ENCODE measurements at regions not wholly inside any gene's neighbourhood (a gene's known extent, or its start where the extent isn't known, plus 50 kb on each side); places are given as distances from the start of the nearest gene placed in this dataset.
A peak's percentile ranks its signal among the peaks of the same experiment; 100 is the strongest.

- Histone ChIP-seq H3K27me3 (replicated peaks; ENCODE audit: insufficient read depth, low read length) (no peaks in the 10 kb centered on the region), H3K4me3 (ENCODE audit: low read length) (peak overlapping the region; percentile 24; the same call in 1 of the 2 replicates), H3K9ac (ENCODE audit: low read length) (peak overlapping the region; percentile 40), H3K27ac (ENCODE audit: low read length) (peak overlapping the region; percentile 80), H4K20me1 (ENCODE audit: insufficient read depth, low read length) (no peaks in the 10 kb centered on the region), H3F3A (ENCODE audit: insufficient read depth, low read length) (peaks cover 36% of the 10 kb centered on the region), H3K79me2 (ENCODE audit: low read length) (no peaks in the 10 kb centered on the region), H3K4me2 (ENCODE audit: low read depth, low read length) (peak overlapping the region; percentile 58), H3K4me1 (ENCODE audit: low read length) (peaks cover 75% of the 10 kb centered on the region), H3K36me3 (replicated peaks; ENCODE audit: insufficient read depth, low read length) (no peaks in the 10 kb centered on the region), H3K9me2 (replicated peaks; ENCODE audit: insufficient read depth, low read length) (no peaks in the 10 kb centered on the region), H3K9me3 (replicated peaks; ENCODE audit: insufficient read depth, low read length) (no peaks in the 10 kb centered on the region), H2AFZ (ENCODE audit: low read length) (no peak overlapping the region)
- TF ChIP-seq EZH2 (optimal IDR thresholded peaks at IDR 0.05; ENCODE audit: low read depth, low read length): no peak
- TF ChIP-seq CTCF (IDR thresholded peaks at IDR 0.05; ENCODE audit: low read length): no peak
- TF ChIP-seq EZH2phosphoT487 (IDR thresholded peaks at IDR 0.05; ENCODE audit: low read length): no peak
- no peak for DNase-seq
Measured at GRCh38 chr12:97756741-97757140, 294.1 kb downstream of the RMST start.

- Histone ChIP-seq H3K27me3 (replicated peaks; ENCODE audit: insufficient read depth, low read length) (no peaks in the 10 kb centered on the region), H3K79me2 (ENCODE audit: low read length) (no peaks in the 10 kb centered on the region), H3K9ac (ENCODE audit: low read length) (no peak overlapping the region), H4K20me1 (ENCODE audit: insufficient read depth, low read length) (no peaks in the 10 kb centered on the region), H3K4me2 (ENCODE audit: low read depth, low read length) (peak overlapping the region; percentile 58; the same call in 1 of the 2 replicates), H3K27ac (ENCODE audit: low read length) (peak overlapping the region; percentile 80; the same call in 1 of the 2 replicates), H3K4me3 (ENCODE audit: low read length) (no peak overlapping the region), H3K9me3 (replicated peaks; ENCODE audit: insufficient read depth, low read length) (no peaks in the 10 kb centered on the region), H2AFZ (ENCODE audit: low read length) (no peak overlapping the region), H3K36me3 (replicated peaks; ENCODE audit: insufficient read depth, low read length) (no peaks in the 10 kb centered on the region), H3K4me1 (ENCODE audit: low read length) (peaks cover 68% of the 10 kb centered on the region), H3K9me2 (replicated peaks; ENCODE audit: insufficient read depth, low read length) (no peaks in the 10 kb centered on the region), H3F3A (ENCODE audit: insufficient read depth, low read length) (peaks cover 36% of the 10 kb centered on the region)
- DNase-seq: no peak
- TF ChIP-seq CTCF (IDR thresholded peaks at IDR 0.05; ENCODE audit: low read length): no peak
- TF ChIP-seq EZH2phosphoT487 (IDR thresholded peaks at IDR 0.05; ENCODE audit: low read length): no peak
- TF ChIP-seq EZH2 (optimal IDR thresholded peaks at IDR 0.05; ENCODE audit: low read depth, low read length): no peak
Measured at GRCh38 chr12:97757481-97758193, 295.0 kb downstream of the RMST start.

GRCh38 chr12:97758194-97758501 lies 295.5 kb downstream of the RMST start:
- Histone ChIP-seq H3K27ac (ENCODE audit: low read length) (peak overlapping the region; percentile 17; the same call in 1 of the 2 replicates), H3K36me3 (replicated peaks; ENCODE audit: insufficient read depth, low read length) (no peaks in the 10 kb centered on the region), H3K9ac (ENCODE audit: low read length) (no peak overlapping the region), H3K27me3 (replicated peaks; ENCODE audit: insufficient read depth, low read length) (no peaks in the 10 kb centered on the region), H3F3A (ENCODE audit: insufficient read depth, low read length) (peaks cover 36% of the 10 kb centered on the region), H2AFZ (ENCODE audit: low read length) (no peak overlapping the region), H3K4me2 (ENCODE audit: low read depth, low read length) (peak overlapping the region; percentile 58; the same call in 1 of the 2 replicates), H3K9me3 (replicated peaks; ENCODE audit: insufficient read depth, low read length) (no peaks in the 10 kb centered on the region), H3K4me1 (ENCODE audit: low read length) (peaks cover 63% of the 10 kb centered on the region), H3K9me2 (replicated peaks; ENCODE audit: insufficient read depth, low read length) (no peaks in the 10 kb centered on the region), H4K20me1 (ENCODE audit: insufficient read depth, low read length) (no peaks in the 10 kb centered on the region), H3K79me2 (ENCODE audit: low read length) (no peaks in the 10 kb centered on the region), H3K4me3 (ENCODE audit: low read length) (no peak overlapping the region)
- peak; percentile 19 for DNase-seq
- no peak for TF ChIP-seq EZH2 (optimal IDR thresholded peaks at IDR 0.05; ENCODE audit: low read depth, low read length)
- no peak for TF ChIP-seq EZH2phosphoT487 (IDR thresholded peaks at IDR 0.05; ENCODE audit: low read length)
- TF ChIP-seq CTCF (IDR thresholded peaks at IDR 0.05; ENCODE audit: low read length): no peak
